Urinary bladder (tissue), 3 donors: ENCODE measurements at regions not wholly inside any gene's neighbourhood (a gene's known extent, or its start where the extent isn't known, plus 50 kb on each side); places are given as distances from the start of the nearest gene placed in this dataset.

Experiments used
- DNase-seq: peaks from one replicate; pipeline ENCODE4 v3.0.0-alpha.2; 2015; ENCODE audit errors: extremely low spot score
- H3K27ac ChIP-seq: one replicate; pipeline ENCODE4 v1.5.1; 2013; ENCODE audit warnings: low read depth, mild to moderate bottlenecking, moderate library complexity
- H3K36me3 ChIP-seq: one replicate; pipeline ENCODE4 v1.6.1; 2013; ENCODE audit warnings: mild to moderate bottlenecking, moderate library complexity; ENCODE audit not compliant: insufficient read depth
- H3K4me1 ChIP-seq: one replicate; pipeline ENCODE4 v1.6.1; 2013; ENCODE audit warnings: mild to moderate bottlenecking, moderate library complexity; ENCODE audit not compliant: insufficient read depth
- H3K4me3 ChIP-seq: one replicate; pipeline ENCODE4 v1.5.1; 2013; ENCODE audit warnings: low read depth, low read length
- WGBS: extraction: QIAGEN DNeasy Blood & Tissue Kit; methylation state at CpG from one replicate; pipeline ENCODE4 v1.1.7; 2013; 5-methylcytosine and 5-hydroxymethylcytosine counted together
- donor health status: healthy with polysubstance abuse.
- donor health status: healthy.

DNA sequence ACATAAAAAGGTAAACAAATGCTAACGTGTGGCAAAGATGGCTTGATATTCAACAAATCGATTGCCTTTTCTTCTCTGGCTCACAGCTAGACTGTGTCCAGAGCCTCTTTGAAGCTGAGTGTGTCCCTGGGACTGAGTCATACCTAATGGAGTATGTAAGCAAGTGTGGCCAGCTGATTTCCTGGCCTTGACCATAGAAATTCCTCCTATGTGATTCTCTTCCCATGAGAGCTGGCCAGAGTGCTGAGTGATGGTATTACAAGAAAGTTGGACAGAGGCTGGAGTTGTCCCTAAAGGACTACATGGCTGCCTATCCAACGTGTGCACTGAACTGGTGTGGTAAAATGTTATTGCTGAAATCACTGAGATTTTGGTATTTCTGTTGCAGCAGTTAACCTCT lies 320.1 kb upstream of the SLC10A2 start:
- WGBS = 61% methylated on average over 3 of the region's 3 CpGs
- Histone ChIP-seq H3K4me1 (no peaks in the 10 kb centered on the region), H3K36me3 (no peaks in the 10 kb centered on the region), H3K27ac (no peak overlapping the region), H3K4me3 (no peak overlapping the region)
- DNase-seq = no peak

- Histone ChIP-seq H3K4me1 (no peaks in the 10 kb centered on the region), H3K36me3 (no peaks in the 10 kb centered on the region), H3K27ac (no peak overlapping the region), H3K4me3 (no peak overlapping the region)
- no peak for DNase-seq
- WGBS = 51% methylated on average over 4 of the region's 4 CpGs
Measured at GRCh38 chr13:103373916-103374315, 307.7 kb upstream of the SLC10A2 start.

DNA sequence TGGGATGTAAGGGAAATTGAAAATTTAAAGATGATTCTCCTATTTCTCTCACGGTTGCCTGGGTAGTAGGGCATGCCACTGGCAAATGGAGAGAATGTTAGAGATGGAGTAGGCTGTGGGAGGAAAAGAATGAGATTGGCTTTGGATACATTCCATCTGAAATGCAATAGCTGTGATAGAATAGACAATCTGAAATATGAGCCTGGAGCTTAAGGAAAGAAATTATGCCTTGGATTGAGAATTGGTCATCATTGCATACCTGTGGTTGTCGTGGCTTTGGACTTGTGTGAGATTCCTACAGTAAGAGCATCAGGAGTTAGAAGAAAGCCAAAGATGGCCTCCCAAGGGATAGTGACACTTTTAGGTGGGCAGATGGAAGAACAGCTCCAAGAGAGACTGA lies 305.1 kb upstream of the SLC10A2 start:
- Histone ChIP-seq H3K27ac (no peak overlapping the region), H3K4me3 (no peak overlapping the region), H3K4me1 (no peaks in the 10 kb centered on the region), H3K36me3 (no peaks in the 10 kb centered on the region)
- no peak for DNase-seq
- WGBS = 77% methylated on average over 2 of the region's 2 CpGs

DNA sequence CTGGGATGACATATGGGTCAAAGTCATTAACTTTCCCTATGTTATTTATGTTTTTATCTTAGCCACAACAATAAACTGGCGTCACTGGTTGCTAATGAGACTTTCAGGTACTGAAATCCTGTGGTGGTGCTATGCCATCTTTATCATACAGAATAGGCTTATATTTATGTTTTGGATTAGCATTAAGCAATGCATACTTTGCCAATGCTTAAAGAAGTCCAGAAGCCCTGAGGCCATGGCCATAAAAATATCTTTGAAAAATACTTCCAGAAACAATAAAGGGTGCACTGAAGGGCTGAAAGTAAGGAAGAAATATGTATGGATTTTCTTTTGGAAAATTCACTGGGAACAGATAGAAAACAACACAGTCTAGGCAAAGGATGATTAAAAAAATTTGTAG lies 304.6 kb upstream of the SLC10A2 start:
- Histone ChIP-seq H3K4me1 (no peaks in the 10 kb centered on the region), H3K27ac (no peak overlapping the region), H3K36me3 (no peaks in the 10 kb centered on the region), H3K4me3 (no peak overlapping the region)
- WGBS = 52% methylated on average over 1 of the region's 1 CpG
- no peak for DNase-seq

DNA sequence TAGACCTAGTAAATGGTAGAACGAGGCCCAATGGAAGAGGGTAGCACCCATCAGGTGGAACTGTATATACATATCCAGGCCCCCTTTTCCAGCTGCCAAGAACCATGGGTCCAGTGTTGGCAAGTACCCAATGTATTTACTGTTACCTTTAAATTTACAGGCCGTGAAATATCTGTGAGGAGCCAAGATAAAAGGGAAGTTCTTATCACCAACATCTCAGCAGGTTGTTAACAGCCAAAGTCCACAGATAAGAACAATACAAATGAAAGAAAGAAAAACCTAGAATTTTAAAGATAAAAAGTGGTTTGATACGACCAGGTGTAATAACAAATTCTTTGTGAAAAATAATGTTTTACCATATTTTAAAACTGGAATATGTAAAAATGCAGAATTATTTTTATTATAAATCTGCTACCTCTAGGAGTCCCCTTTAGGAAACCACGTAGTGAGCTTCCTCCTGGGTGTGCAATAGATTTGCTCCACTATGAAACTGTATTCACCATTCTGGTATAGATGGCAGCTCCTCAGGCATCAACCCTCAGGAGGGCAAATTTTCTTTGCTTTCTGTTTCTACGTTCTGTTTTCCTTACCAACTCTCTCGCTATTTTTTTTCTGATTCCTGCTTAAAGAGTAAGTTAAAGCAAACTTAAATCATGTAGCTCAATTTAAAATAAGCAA lies 292.2 kb upstream of the SLC10A2 start:
- no peaks in the 10 kb centered on the region for H3K4me1 ChIP-seq
- H3K4me3 ChIP-seq = no peak overlapping the region
- 63% methylated on average over 6 of the region's 6 CpGs for WGBS
- no peaks in the 10 kb centered on the region for H3K36me3 ChIP-seq
- no peak overlapping the region for H3K27ac ChIP-seq
- no peak for DNase-seq

DNA sequence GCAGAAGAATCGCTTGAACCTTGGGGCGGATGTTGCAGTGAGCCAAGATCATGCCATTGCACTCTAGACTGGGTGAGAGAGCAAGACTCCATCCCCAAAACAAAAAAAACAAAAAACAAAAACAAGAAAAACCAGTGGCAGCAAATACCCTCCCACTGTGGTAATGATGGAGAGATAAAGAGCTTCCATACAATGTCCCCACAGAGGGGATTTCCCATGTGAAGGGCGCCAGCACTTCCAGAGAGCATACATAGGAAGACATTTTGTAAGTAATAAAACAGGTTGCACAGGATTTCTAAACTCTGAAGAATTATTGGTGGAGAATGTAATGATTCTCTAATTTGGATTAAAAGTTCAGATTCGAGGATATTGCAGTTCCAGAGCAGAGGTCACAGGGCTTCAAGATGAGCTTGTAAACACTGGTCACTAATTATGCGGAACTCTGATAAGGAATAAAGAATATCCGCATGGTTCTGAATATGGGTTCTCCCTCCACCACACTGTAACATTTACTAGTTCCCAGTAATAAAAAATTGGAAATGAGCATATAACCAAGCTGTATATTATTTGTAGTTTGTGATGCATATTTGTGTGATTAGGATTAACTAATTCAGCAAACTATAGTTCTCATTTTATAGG lies 290.1 kb upstream of the SLC10A2 start:
- no peak overlapping the region for H3K4me3 ChIP-seq
- H3K4me1 ChIP-seq = no peaks in the 10 kb centered on the region
- no peak for DNase-seq
- 86% methylated on average over 6 of the region's 6 CpGs for WGBS
- no peak overlapping the region for H3K27ac ChIP-seq
- no peaks in the 10 kb centered on the region for H3K36me3 ChIP-seq

DNA sequence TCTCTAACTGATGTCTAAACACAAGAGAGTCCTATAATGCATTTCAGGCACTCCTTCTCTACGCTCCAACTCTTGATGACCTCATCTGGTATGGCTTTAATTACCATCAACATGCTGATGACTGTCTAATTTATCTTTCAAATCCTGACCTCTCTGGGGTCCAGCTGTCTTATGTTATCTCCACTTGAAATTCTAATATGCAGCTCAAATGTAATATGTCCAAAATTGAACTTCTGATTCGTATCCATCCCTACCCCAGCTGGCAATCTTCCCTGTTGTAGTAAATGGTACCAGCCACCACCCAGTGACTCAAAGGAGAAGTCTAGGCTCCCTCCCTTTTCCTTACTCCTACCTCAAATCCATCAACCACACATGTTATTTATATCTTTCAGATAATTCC lies 288.0 kb upstream of the SLC10A2 start:
- 65% methylated on average over 2 of the region's 2 CpGs for WGBS

DNA sequence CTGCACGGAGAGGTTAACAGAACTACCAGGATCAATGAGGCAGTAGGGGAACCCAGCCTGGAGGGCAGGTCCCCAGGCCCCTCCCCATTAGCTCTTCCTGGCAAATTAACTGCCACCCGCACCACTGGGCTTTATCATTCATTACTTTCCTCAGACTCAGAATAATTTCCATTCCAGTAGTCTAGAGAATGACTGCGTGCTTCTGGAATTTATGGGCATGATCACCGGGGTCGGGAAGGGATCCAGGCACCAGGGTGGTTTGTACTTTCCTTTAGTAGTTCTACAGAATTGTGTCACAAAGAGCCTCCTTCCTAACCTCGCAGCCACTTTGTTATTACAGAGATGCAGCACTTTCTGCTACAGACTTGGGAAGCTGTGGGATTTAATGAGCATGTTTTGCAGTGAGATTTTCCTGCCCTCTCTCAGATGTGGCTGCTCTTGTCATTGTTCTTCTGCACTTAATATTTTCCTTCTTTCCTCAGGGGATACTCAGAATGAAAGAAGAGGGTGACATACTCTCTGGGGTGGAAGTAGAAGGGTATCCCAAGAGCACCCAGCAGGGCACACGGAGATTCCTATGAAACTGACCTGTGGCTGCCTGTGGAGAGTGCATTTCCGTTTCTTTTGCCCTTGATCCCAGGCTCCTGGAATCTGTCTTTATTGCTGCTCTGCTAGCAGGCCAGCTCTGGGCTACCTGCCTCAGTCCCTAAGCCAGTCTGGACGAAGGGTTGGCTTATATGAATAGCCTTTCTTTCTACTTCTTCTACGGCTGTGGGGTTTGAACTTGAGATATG lies 285.0 kb upstream of the SLC10A2 start:
- no peaks in the 10 kb centered on the region for H3K36me3 ChIP-seq
- 28% methylated on average over 10 of the region's 10 CpGs for WGBS
- no peak for DNase-seq
- no peaks in the 10 kb centered on the region for H3K4me1 ChIP-seq
- H3K27ac ChIP-seq = no peak overlapping the region
- no peak overlapping the region for H3K4me3 ChIP-seq

More for the DNA sequence above, 288.0 kb upstream of the SLC10A2 start:
- Histone ChIP-seq H3K36me3 (no peaks in the 10 kb centered on the region), H3K27ac (no peak overlapping the region), H3K4me1 (no peaks in the 10 kb centered on the region), H3K4me3 (no peak overlapping the region)
- no peak for DNase-seq

DNA sequence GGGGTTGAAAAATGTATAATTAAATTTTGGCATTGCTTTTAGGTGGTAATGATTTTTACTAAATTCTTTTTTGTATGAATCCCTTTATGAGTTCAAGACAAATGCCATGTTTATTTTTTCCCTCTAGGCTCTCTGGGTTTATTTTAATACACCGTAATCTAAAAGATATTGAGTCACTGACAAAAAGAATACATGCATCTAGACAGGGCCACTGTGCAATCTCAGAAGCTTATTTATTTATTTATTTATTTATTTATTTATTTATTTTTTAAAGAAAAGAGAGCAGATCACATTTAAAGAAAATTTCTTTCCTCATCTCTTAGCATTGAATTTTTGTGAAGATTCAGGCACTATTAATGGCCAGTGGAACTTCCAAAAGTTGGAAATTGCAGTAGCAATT lies 283.9 kb upstream of the SLC10A2 start:
- Histone ChIP-seq H3K4me3 (no peak overlapping the region), H3K36me3 (no peaks in the 10 kb centered on the region), H3K27ac (no peak overlapping the region), H3K4me1 (no peaks in the 10 kb centered on the region)
- no peak for DNase-seq
- 35% methylated on average over 1 of the region's 1 CpG for WGBS

- 31% methylated on average over 6 of the region's 6 CpGs for WGBS
- no peaks in the 10 kb centered on the region for H3K4me1 ChIP-seq
- H3K36me3 ChIP-seq = no peaks in the 10 kb centered on the region
- H3K4me3 ChIP-seq = no peak overlapping the region
- no peak overlapping the region for H3K27ac ChIP-seq
- DNase-seq = no peak
Measured at GRCh38 chr13:103349211-103349980, 283.2 kb upstream of the SLC10A2 start.

GRCh38 chr13:103335241-103335640 lies 269.0 kb upstream of the SLC10A2 start:
- Histone ChIP-seq H3K4me3 (no peak overlapping the region), H3K27ac (no peak overlapping the region), H3K36me3 (no peaks in the 10 kb centered on the region), H3K4me1 (no peaks in the 10 kb centered on the region)
- WGBS = 88% methylated on average over 3 of the region's 3 CpGs
- no peak for DNase-seq

GRCh38 chr13:103331924-103332323 lies 265.7 kb upstream of the SLC10A2 start:
- H3K36me3 ChIP-seq = no peaks in the 10 kb centered on the region
- H3K4me3 ChIP-seq = no peak overlapping the region
- WGBS = 85% methylated on average over 4 of the region's 4 CpGs
- DNase-seq = no peak
- no peaks in the 10 kb centered on the region for H3K4me1 ChIP-seq
- H3K27ac ChIP-seq = no peak overlapping the region

DNA sequence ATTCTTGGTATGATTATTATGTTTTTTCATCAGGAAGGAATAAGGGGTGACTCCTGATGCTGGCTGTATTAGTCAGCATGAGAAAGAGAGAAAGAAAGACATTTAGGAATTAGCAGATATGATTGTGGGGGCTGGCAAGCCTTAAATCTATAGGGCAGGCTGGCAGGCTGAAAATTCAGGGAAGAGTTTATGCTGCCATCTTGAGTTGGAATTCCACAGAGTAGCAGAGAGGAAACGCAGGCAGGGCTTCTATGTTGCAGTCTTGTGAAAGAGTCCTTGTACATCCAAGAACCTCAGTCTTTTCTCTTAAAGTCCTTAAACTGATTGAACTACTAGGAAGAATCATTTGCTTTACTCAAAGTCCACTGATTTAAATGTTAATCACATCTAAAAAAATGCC lies 262.7 kb upstream of the SLC10A2 start:
- WGBS = 63% methylated on average over 1 of the region's 1 CpG
- Histone ChIP-seq H3K27ac (no peak overlapping the region), H3K36me3 (no peaks in the 10 kb centered on the region), H3K4me3 (no peak overlapping the region), H3K4me1 (no peaks in the 10 kb centered on the region)
- DNase-seq = no peak
